PC-3 (cell line): ENCODE measurements at regions not wholly inside any gene's neighbourhood (a gene's known extent, or its start where the extent isn't known, plus 50 kb on each side); places are given as distances from the start of the nearest gene placed in this dataset.

Experiments used
- EZH2 ChIP-seq: fragments of 300-600 bp; sonication (generic); IDR thresholded peaks from one replicate; pipeline ENCODE4 v1.6.1; 2017; ENCODE audit warnings: antibody characterized with exemption, mild to moderate bottlenecking, low read length; ENCODE audit not compliant: unreplicated experiment
- EZH2phosphoT487 ChIP-seq: fragments of 300-600 bp; sonication (generic); IDR thresholded peaks from 2 replicates; pipeline ENCODE4 v1.6.1; 2018; ENCODE audit warnings: mild to moderate bottlenecking, antibody characterized with exemption, low read length, borderline replicate concordance
- TF ChIP-seq, protein P1 (sequence below): fragments of 300-600 bp; sonication (generic); conservative IDR thresholded peaks from 2 replicates; pipeline ENCODE4 v1.5.1; 2017; ENCODE audit warnings: antibody characterized with exemption, low read depth, mild to moderate bottlenecking, low read length

DNA sequence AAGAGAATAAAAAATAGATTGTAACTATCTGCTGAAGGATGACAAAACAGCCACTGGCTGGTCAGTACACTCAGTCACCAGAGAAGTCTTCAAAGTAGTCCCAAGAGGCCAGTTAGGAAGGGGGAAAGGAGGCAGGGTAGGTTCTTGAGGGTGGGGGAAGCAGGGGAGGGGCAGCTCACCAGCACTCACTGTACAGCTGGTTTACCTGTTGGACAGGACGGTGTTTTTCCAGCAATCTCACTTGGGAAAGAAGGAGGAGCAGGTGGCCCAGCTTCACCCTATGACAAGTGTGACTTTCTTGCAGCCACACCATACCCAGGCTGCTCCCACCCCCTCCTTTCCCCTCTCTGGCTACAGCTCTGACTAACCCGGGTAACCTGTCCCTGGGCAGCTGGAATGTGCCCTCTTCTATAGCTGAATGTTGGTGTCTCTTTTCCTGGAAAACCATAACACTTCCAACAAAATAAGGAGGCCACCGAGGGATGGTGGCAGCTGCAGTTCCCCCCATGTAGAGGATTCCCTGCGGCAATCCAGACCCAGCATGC, 203.4 kb upstream of the NSMCE3 start:
- TF ChIP-seq, protein P1, sequence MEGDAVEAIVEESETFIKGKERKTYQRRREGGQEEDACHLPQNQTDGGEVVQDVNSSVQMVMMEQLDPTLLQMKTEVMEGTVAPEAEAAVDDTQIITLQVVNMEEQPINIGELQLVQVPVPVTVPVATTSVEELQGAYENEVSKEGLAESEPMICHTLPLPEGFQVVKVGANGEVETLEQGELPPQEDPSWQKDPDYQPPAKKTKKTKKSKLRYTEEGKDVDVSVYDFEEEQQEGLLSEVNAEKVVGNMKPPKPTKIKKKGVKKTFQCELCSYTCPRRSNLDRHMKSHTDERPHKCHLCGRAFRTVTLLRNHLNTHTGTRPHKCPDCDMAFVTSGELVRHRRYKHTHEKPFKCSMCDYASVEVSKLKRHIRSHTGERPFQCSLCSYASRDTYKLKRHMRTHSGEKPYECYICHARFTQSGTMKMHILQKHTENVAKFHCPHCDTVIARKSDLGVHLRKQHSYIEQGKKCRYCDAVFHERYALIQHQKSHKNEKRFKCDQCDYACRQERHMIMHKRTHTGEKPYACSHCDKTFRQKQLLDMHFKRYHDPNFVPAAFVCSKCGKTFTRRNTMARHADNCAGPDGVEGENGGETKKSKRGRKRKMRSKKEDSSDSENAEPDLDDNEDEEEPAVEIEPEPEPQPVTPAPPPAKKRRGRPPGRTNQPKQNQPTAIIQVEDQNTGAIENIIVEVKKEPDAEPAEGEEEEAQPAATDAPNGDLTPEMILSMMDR: no peak
- TF ChIP-seq EZH2phosphoT487 (no peak), EZH2 (no peak)
